COR-L47 (cell line): ENCODE measurements at regions not wholly inside any gene's neighbourhood (a gene's known extent, or its start where the extent isn't known, plus 50 kb on each side); places are given as distances from the start of the nearest gene placed in this dataset.

Experiments
- DNase-seq: peaks from one replicate; lab custom pipeline; 2025; lab: John Stamatoyannopoulos, UW

- DNase-seq: no peak
These were observed 395.2 kb upstream of the DCN start for GRCh38 chr12:91577586-91578539.

GRCh38 chr12:91576432-91576831 lies 393.8 kb upstream of the DCN start:
- no peak for DNase-seq

- no peak for DNase-seq
These were observed 393.0 kb upstream of the DCN start for GRCh38 chr12:91575630-91576029.

GRCh38 chr12:91574975-91575374 lies 392.4 kb upstream of the DCN start:
- no peak for DNase-seq

- no peak for DNase-seq
These were observed 391.8 kb upstream of the DCN start for GRCh38 chr12:91574391-91574790.

GRCh38 chr12:91572869-91573268 lies 390.3 kb upstream of the DCN start:
- DNase-seq: no peak

GRCh38 chr12:91567100-91567485 lies 384.5 kb upstream of the DCN start:
- no peak for DNase-seq

- DNase-seq: no peak
These were observed 383.9 kb upstream of the DCN start for GRCh38 chr12:91566328-91567099.

GRCh38 chr12:91565846-91566245 lies 383.2 kb upstream of the DCN start:
- DNase-seq: no peak

GRCh38 chr12:91565246-91565645 lies 382.6 kb upstream of the DCN start:
- no peak for DNase-seq

- DNase-seq: no peak
These were observed 380.6 kb upstream of the DCN start for GRCh38 chr12:91563011-91563765.

- no peak for DNase-seq
These were observed 379.9 kb upstream of the DCN start for GRCh38 chr12:91562476-91562875.

- no peak for DNase-seq
These were observed 379.3 kb upstream of the DCN start for GRCh38 chr12:91561958-91562325.

- DNase-seq: no peak
These were observed 378.8 kb upstream of the DCN start for GRCh38 chr12:91561301-91561957.

- DNase-seq: no peak
These were observed 374.3 kb upstream of the DCN start for GRCh38 chr12:91556909-91557308.

- no peak for DNase-seq
These were observed 373.1 kb upstream of the DCN start for GRCh38 chr12:91555436-91556415.

- no peak for DNase-seq
These were observed 369.3 kb upstream of the DCN start for GRCh38 chr12:91551927-91552326.

- DNase-seq: no peak
These were observed 368.6 kb upstream of the DCN start for GRCh38 chr12:91551242-91551641.

GRCh38 chr12:91542666-91543065 lies 360.0 kb upstream of the DCN start:
- DNase-seq: no peak

- no peak for DNase-seq
These were observed 359.4 kb upstream of the DCN start for GRCh38 chr12:91542067-91542466.

GRCh38 chr12:91538418-91538817 lies 355.8 kb upstream of the DCN start:
- no peak for DNase-seq
